ENCODE measurements at regions not wholly inside any gene's neighbourhood (a gene's known extent, or its start where the extent isn't known, plus 50 kb on each side); places are given as distances from the start of the nearest gene placed in this dataset.

GRCh38 chr18:75503615-75504014 lies 76.1 kb upstream of the SMIM21 start:
- H3K36me3 ChIP-seq (ENCODE audit: control insufficient read depth, insufficient read depth, low read length): no peaks in the 10 kb centered on the region
- H3K27me3 ChIP-seq (ENCODE audit: control insufficient read depth, insufficient read depth, low read length, poor library complexity, severe bottlenecking): no peaks in the 10 kb centered on the region
- no peaks in the 10 kb centered on the region for H3K4me1 ChIP-seq (ENCODE audit: control insufficient read depth, insufficient read depth, low read length)
- no peak overlapping the region for H3K27ac Mint-ChIP-seq
- no peaks in the 10 kb centered on the region for H3K9me3 Mint-ChIP-seq
- no peak overlapping the region for H3K9ac ChIP-seq (ENCODE audit: extremely low read depth, low read length, poor library complexity, severe bottlenecking)
- no peak overlapping the region for H3K4me3 ChIP-seq (ENCODE audit: low read length)
- H3K4me1 Mint-ChIP-seq: no peaks in the 10 kb centered on the region
- H3K27me3 Mint-ChIP-seq (ENCODE audit: insufficient read depth): no peaks in the 10 kb centered on the region
- no peak for DNase-seq
- no peak overlapping the region for H3K4me3 Mint-ChIP-seq
- no peaks in the 10 kb centered on the region for H3K9me3 ChIP-seq (ENCODE audit: control insufficient read depth, low read length)
- no peaks in the 10 kb centered on the region for H3K36me3 Mint-ChIP-seq (ENCODE audit: low read depth)
- 92 to 100% methylated on average over 1 to 2 of the region's 2 CpGs for WGBS, 2 experiments (ENCODE audit: insufficient coverage in 1 of 2, insufficient read length in 1 of 2)
- no peak for TF ChIP-seq CTCF (conservative IDR thresholded peaks at IDR 0.05)
- H3K27ac ChIP-seq (ENCODE audit: low read depth, low read length): no peak overlapping the region

GRCh38 chr18:75502286-75502685 lies 74.8 kb upstream of the SMIM21 start:
- Mint-ChIP-seq H3K9me3 (no peaks in the 10 kb centered on the region), H3K27ac (no peak overlapping the region), H3K4me1 (no peaks in the 10 kb centered on the region), H3K36me3 (ENCODE audit: low read depth) (no peaks in the 10 kb centered on the region), H3K4me3 (no peak overlapping the region), H3K27me3 (ENCODE audit: insufficient read depth) (no peaks in the 10 kb centered on the region)
- DNase-seq: no peak
- no peak for TF ChIP-seq CTCF (conservative IDR thresholded peaks at IDR 0.05)
- Histone ChIP-seq H3K27me3 (ENCODE audit: control insufficient read depth, insufficient read depth, low read length, poor library complexity, severe bottlenecking) (no peaks in the 10 kb centered on the region), H3K9ac (ENCODE audit: extremely low read depth, low read length, poor library complexity, severe bottlenecking) (no peak overlapping the region), H3K4me1 (ENCODE audit: control insufficient read depth, insufficient read depth, low read length) (no peaks in the 10 kb centered on the region), H3K36me3 (ENCODE audit: control insufficient read depth, insufficient read depth, low read length) (no peaks in the 10 kb centered on the region), H3K4me3 (ENCODE audit: low read length) (no peak overlapping the region), H3K27ac (ENCODE audit: low read depth, low read length) (no peak overlapping the region), H3K9me3 (ENCODE audit: control insufficient read depth, low read length) (no peaks in the 10 kb centered on the region)
- 83 to 92% methylated on average over 1 to 4 of the region's 4 CpGs for WGBS, 2 experiments (ENCODE audit: insufficient coverage in 1 of 2, insufficient read length in 1 of 2)

GRCh38 chr18:75500545-75500944 lies 73.0 kb upstream of the SMIM21 start:
- Histone ChIP-seq H3K36me3 (ENCODE audit: control insufficient read depth, insufficient read depth, low read length) (no peaks in the 10 kb centered on the region), H3K9ac (ENCODE audit: extremely low read depth, low read length, poor library complexity, severe bottlenecking) (no peak overlapping the region), H3K27me3 (ENCODE audit: control insufficient read depth, insufficient read depth, low read length, poor library complexity, severe bottlenecking) (no peaks in the 10 kb centered on the region), H3K9me3 (ENCODE audit: control insufficient read depth, low read length) (no peaks in the 10 kb centered on the region), H3K4me1 (ENCODE audit: control insufficient read depth, insufficient read depth, low read length) (no peaks in the 10 kb centered on the region), H3K27ac (ENCODE audit: low read depth, low read length) (no peak overlapping the region), H3K4me3 (ENCODE audit: low read length) (no peak overlapping the region)
- WGBS, 2 experiments (ENCODE audit: insufficient coverage in 1 of 2, insufficient read length in 1 of 2): 91 to 94% methylated on average over 2 of the region's 2 CpGs
- DNase-seq: no peak
- TF ChIP-seq CTCF (conservative IDR thresholded peaks at IDR 0.05): no peak
- Mint-ChIP-seq H3K27me3 (ENCODE audit: insufficient read depth) (no peaks in the 10 kb centered on the region), H3K27ac (no peak overlapping the region), H3K4me1 (no peaks in the 10 kb centered on the region), H3K9me3 (no peaks in the 10 kb centered on the region), H3K4me3 (no peak overlapping the region), H3K36me3 (ENCODE audit: low read depth) (no peaks in the 10 kb centered on the region)

Data from endodermal cell (in vitro differentiated cells).